Testis (tissue), 2 donors: ENCODE measurements at regions not wholly inside any gene's neighbourhood (a gene's known extent, or its start where the extent isn't known, plus 50 kb on each side); places are given as distances from the start of the nearest gene placed in this dataset.
"Not testable (repeated sequence)": the region's sequence is repeated elsewhere in the genome, so short reads cannot be mapped to it uniquely, and the experiment has no call there.

ENCODE experiments used
- DNase-seq: peaks from one replicate; pipeline ENCODE4 v3.0.0-alpha.2; 2019
- H3K27ac ChIP-seq, 2 donors: fragments of 200-600 bp; sonication (generic); one replicate each; pipeline ENCODE4 v1.5.1; 2019
- H3K27me3 ChIP-seq: fragments of 200-600 bp; sonication (generic); one replicate; pipeline ENCODE4 v1.5.1; 2019
- H3K36me3 ChIP-seq: fragments of 200-600 bp; sonication (generic); one replicate; pipeline ENCODE4 v1.5.1; 2017; ENCODE audit warnings: low read depth; ENCODE audit errors: missing control alignments
- H3K4me1 ChIP-seq: fragments of 200-600 bp; sonication (generic); one replicate; pipeline ENCODE4 v1.5.1; 2019
- H3K4me3 ChIP-seq, 2 donors: fragments of 200-600 bp; sonication (generic); one replicate each; pipeline ENCODE4 v1.5.1; 2017 to 2019
- H3K9me3 ChIP-seq: fragments of 200-600 bp; sonication (generic); one replicate; pipeline ENCODE4 v1.5.1; 2017
- POLR2A ChIP-seq: fragments of 450-650 bp; IDR thresholded peaks from one replicate; pipeline ENCODE4 v1.6.1; 2017; ENCODE audit warnings: antibody characterized with exemption, mild to moderate bottlenecking, moderate library complexity
- WGBS, 2 donors: methylation state at CpG; one replicate each; pipeline ENCODE4 v1.1.5; 2018; 5-methylcytosine and 5-hydroxymethylcytosine counted together
- intact Hi-C: fragments of 100-400 bp; cut with DNase I; formaldehyde crosslinking; loops from one replicate; pipeline ENCODE4 v1.15.1; 2023; ENCODE audit warnings: low total_unique reads
- TF ChIP-seq, protein P1 (sequence below), 3 experiments: fragments of 450-650 bp in 2 of 3; fragments of 200-600 bp in 1 of 3; sonication (generic) in 1 of 3; IDR thresholded peaks; one replicate each; pipeline ENCODE4 v1.5.1; 2016 to 2019; ENCODE audit warnings: antibody characterized with exemption in 3 of 3, mild to moderate bottlenecking in 2 of 3, moderate library complexity in 1 of 3

GRCh38 chr11:103609117-103610066 is 427.0 kb upstream of the DDI1 start:
- 48 to 50% methylated on average over 2 of the region's 2 CpGs for WGBS, 2 donors
- intact Hi-C loops, result no loop called here
- no peaks in the 10 kb centered on the region for H3K9me3 ChIP-seq

GRCh38 chr11:103610435-103610834 is 426.0 kb upstream of the DDI1 start:
- TF ChIP-seq, protein P1, sequence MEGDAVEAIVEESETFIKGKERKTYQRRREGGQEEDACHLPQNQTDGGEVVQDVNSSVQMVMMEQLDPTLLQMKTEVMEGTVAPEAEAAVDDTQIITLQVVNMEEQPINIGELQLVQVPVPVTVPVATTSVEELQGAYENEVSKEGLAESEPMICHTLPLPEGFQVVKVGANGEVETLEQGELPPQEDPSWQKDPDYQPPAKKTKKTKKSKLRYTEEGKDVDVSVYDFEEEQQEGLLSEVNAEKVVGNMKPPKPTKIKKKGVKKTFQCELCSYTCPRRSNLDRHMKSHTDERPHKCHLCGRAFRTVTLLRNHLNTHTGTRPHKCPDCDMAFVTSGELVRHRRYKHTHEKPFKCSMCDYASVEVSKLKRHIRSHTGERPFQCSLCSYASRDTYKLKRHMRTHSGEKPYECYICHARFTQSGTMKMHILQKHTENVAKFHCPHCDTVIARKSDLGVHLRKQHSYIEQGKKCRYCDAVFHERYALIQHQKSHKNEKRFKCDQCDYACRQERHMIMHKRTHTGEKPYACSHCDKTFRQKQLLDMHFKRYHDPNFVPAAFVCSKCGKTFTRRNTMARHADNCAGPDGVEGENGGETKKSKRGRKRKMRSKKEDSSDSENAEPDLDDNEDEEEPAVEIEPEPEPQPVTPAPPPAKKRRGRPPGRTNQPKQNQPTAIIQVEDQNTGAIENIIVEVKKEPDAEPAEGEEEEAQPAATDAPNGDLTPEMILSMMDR (IDR thresholded peaks at IDR 0.05), result no peak
- no peak for TF ChIP-seq POLR2A
- intact Hi-C loops, result no loop called here
- Histone ChIP-seq H3K27ac (no peak overlapping the region), H3K36me3 (no peaks in the 10 kb centered on the region), H3K9me3 (no peaks in the 10 kb centered on the region), H3K27me3 (no peaks in the 10 kb centered on the region), H3K4me3 (no peak overlapping the region), H3K4me1 (no peaks in the 10 kb centered on the region)
- DNase-seq, result no peak

More at GRCh38 chr11:103609117-103610066, 427.0 kb upstream of the DDI1 start:
- no peak for DNase-seq
- Histone ChIP-seq H3K4me1 (no peaks in the 10 kb centered on the region), H3K27ac (no peak overlapping the region), H3K36me3 (no peaks in the 10 kb centered on the region), H3K27me3 (no peaks in the 10 kb centered on the region), H3K4me3 (no peak overlapping the region)
- no peak for TF ChIP-seq POLR2A
- TF ChIP-seq, protein P1 (IDR thresholded peaks at IDR 0.05), result peak in 1 of 3 experiments; percentile 12

- H3K36me3 ChIP-seq, H3K9me3 ChIP-seq, H3K4me3 ChIP-seq, H3K27ac ChIP-seq, intact Hi-C loops, H3K4me1 ChIP-seq, DNase-seq, H3K27me3 ChIP-seq: not testable (repeated sequence)
- WGBS, 2 donors, result 83 to 89% methylated on average over 7 of the region's 7 CpGs
Observed at GRCh38 chr11:103611526-103612260, 424.7 kb upstream of the DDI1 start.

DNA sequence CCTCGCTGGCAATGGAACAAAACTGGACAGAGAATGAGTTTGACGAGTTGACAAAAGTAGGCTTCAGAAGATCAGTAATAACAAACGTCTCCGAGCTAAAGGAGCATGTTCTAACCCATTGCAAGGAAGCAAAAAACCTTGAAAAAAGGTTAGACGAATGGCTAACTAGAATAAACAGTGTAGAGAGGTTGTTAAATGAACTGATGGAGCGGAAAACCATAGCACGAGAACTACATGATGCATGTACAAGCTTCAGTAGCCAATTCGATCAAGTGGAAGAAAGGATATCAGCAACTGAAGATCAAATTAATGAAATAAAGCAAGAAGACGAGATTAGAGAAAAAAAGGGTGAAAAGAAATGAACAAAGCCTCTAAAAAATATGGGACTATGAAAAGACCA is 424.0 kb upstream of the DDI1 start:
- DNase-seq, intact Hi-C loops, H3K4me3 ChIP-seq, H3K9me3 ChIP-seq, H3K36me3 ChIP-seq, H3K27ac ChIP-seq, H3K4me1 ChIP-seq, H3K27me3 ChIP-seq: not testable (repeated sequence)
- WGBS, 2 donors, result 95% methylated on average over 9 of the region's 9 CpGs

DNA sequence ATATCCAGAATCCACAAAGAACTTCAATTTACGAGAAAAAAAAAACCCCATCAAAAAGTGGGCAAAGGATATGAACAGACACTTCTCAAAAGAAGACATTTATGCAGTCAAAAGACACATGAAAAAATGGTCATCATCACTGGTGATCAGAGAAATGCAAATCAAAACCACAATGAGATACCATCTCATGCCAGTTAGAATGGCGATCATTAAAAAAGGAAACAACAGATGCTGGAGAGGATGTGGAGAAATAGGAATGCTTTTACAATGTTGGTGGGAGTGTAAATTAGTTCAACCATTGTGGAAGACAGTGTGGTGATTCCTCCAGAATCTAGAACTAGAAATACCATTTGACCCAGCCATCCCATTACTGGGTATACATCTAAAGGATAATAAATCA is 419.9 kb upstream of the DDI1 start:
- not testable (repeated sequence) for H3K9me3 ChIP-seq

DNA sequence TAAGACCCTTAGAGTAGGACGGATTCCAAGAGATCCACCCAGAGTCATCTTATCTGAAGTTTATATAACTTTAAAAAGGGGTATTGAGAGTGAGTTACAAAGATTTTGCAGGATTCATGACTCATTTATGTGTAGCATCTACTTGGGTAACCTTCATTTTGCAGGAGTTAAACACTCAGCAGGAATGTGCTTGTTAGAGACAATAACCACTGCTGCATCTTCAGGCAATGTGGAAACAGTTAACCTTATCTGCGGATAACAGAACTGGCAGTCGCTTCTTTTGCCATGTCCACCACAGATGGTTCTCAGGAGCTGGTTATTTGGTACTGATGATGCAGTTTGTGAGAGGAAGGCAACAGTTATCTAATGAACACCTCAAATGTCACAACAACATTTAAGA is 417.9 kb upstream of the DDI1 start:
- no peak for DNase-seq
- Histone ChIP-seq H3K36me3 (no peaks in the 10 kb centered on the region), H3K9me3 (no peaks in the 10 kb centered on the region), H3K4me3 (no peak overlapping the region), H3K27ac (no peak overlapping the region), H3K4me1 (no peaks in the 10 kb centered on the region), H3K27me3 (no peaks in the 10 kb centered on the region)
- no peak for TF ChIP-seq POLR2A
- TF ChIP-seq, protein P1 (IDR thresholded peaks at IDR 0.05), result no peak
- WGBS, 2 donors, result 76 to 82% methylated on average over 3 of the region's 3 CpGs
- intact Hi-C loops, result no loop called here

More for the DNA sequence above, 419.9 kb upstream of the DDI1 start:
- H3K4me1 ChIP-seq, DNase-seq, H3K36me3 ChIP-seq, H3K27ac ChIP-seq, H3K27me3 ChIP-seq, H3K4me3 ChIP-seq, intact Hi-C loops: not testable (repeated sequence)
- WGBS, 2 donors, result 77 to 84% methylated on average over 2 of the region's 2 CpGs
